ENCODE measurements at regions not wholly inside any gene's neighbourhood (a gene's known extent, or its start where the extent isn't known, plus 50 kb on each side); places are given as distances from the start of the nearest gene placed in this dataset.

GRCh38 chr9:89745601-89746376 is 141.0 kb downstream of the GADD45G start:
- H3K4me1 ChIP-seq (ENCODE audit: control insufficient read depth, extremely low read depth, insufficient read depth, low read length): peaks cover 4% of the 10 kb centered on the region
- FAIRE-seq (no peak), DNase-seq (ENCODE audit: low read depth, low spot score) (no peak)
- H3K27me3 ChIP-seq (ENCODE audit: control insufficient read depth, extremely low read depth, insufficient read depth, low read length): no peaks in the 10 kb centered on the region
- no peaks in the 10 kb centered on the region for H3K36me3 ChIP-seq (ENCODE audit: control insufficient read depth in 2 of 2, extremely low read depth in 1 of 2, insufficient read depth in 2 of 2, low read length in 2 of 2)
- no peak overlapping the region for H3K4me3 ChIP-seq (ENCODE audit: control insufficient read depth in 2 of 3, extremely low read depth in 1 of 3, insufficient read depth in 2 of 3, low read depth in 1 of 3, low read length in 3 of 3)
- no peaks in the 10 kb centered on the region for H4K20me1 ChIP-seq (ENCODE audit: control insufficient read depth, extremely low read depth, insufficient read depth, low read length)
- H3K27ac ChIP-seq (ENCODE audit: control insufficient read depth, insufficient read depth, low read length): no peak overlapping the region
- no peak for TF ChIP-seq EZH2 (IDR thresholded peaks at IDR 0.05; ENCODE audit: low read length)
- TF ChIP-seq, protein P1, sequence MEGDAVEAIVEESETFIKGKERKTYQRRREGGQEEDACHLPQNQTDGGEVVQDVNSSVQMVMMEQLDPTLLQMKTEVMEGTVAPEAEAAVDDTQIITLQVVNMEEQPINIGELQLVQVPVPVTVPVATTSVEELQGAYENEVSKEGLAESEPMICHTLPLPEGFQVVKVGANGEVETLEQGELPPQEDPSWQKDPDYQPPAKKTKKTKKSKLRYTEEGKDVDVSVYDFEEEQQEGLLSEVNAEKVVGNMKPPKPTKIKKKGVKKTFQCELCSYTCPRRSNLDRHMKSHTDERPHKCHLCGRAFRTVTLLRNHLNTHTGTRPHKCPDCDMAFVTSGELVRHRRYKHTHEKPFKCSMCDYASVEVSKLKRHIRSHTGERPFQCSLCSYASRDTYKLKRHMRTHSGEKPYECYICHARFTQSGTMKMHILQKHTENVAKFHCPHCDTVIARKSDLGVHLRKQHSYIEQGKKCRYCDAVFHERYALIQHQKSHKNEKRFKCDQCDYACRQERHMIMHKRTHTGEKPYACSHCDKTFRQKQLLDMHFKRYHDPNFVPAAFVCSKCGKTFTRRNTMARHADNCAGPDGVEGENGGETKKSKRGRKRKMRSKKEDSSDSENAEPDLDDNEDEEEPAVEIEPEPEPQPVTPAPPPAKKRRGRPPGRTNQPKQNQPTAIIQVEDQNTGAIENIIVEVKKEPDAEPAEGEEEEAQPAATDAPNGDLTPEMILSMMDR (optimal IDR thresholded peaks at IDR 0.05 in 1 of 3, IDR thresholded peaks at IDR 0.05 in 1 of 3, conservative IDR thresholded peaks at IDR 0.05 in 1 of 3; ENCODE audit: extremely low read depth in 1 of 3, insufficient read depth in 2 of 3, low read length in 3 of 3): no peak
- no peak overlapping the region for H3K9ac ChIP-seq (ENCODE audit: control insufficient read depth, extremely low read depth, insufficient read depth, low read length)
- no peaks in the 10 kb centered on the region for H3K9me1 ChIP-seq (ENCODE audit: control insufficient read depth, extremely low read depth, insufficient read depth, low read length)
- peaks cover 11% of the 10 kb centered on the region for H3K9me3 ChIP-seq (ENCODE audit: control insufficient read depth, low read depth, low read length)
- H3K4me2 ChIP-seq (ENCODE audit: control insufficient read depth, extremely low read depth, insufficient read depth, low read depth, low read length): no peak overlapping the region
- H3K79me2 ChIP-seq (ENCODE audit: control insufficient read depth, insufficient read depth, low read length): no peaks in the 10 kb centered on the region
- dilution Hi-C loops (cut with MboI; ENCODE audit: extremely low pct_ligation_motif_present, low sequenced_read_pairs): no loop called here
- H2AFZ ChIP-seq (ENCODE audit: control insufficient read depth, low read length): no peak overlapping the region

GRCh38 chr9:89746385-89747116 is 141.7 kb downstream of the GADD45G start:
- Histone ChIP-seq H4K20me1 (ENCODE audit: control insufficient read depth, extremely low read depth, insufficient read depth, low read length) (no peaks in the 10 kb centered on the region), H3K27me3 (ENCODE audit: control insufficient read depth, extremely low read depth, insufficient read depth, low read length) (no peaks in the 10 kb centered on the region), H3K36me3 (ENCODE audit: control insufficient read depth in 2 of 2, extremely low read depth in 1 of 2, insufficient read depth in 2 of 2, low read length in 2 of 2) (no peaks in the 10 kb centered on the region), H3K4me2 (ENCODE audit: control insufficient read depth, extremely low read depth, insufficient read depth, low read depth, low read length) (no peak overlapping the region), H3K9ac (ENCODE audit: control insufficient read depth, extremely low read depth, insufficient read depth, low read length) (no peak overlapping the region), H3K79me2 (ENCODE audit: control insufficient read depth, insufficient read depth, low read length) (no peaks in the 10 kb centered on the region), H3K4me3 (ENCODE audit: control insufficient read depth in 2 of 3, extremely low read depth in 1 of 3, insufficient read depth in 2 of 3, low read depth in 1 of 3, low read length in 3 of 3) (no peak overlapping the region), H3K4me1 (ENCODE audit: control insufficient read depth, extremely low read depth, insufficient read depth, low read length) (peaks cover 4% of the 10 kb centered on the region), H3K27ac (ENCODE audit: control insufficient read depth, insufficient read depth, low read length) (no peak overlapping the region), H3K9me1 (ENCODE audit: control insufficient read depth, extremely low read depth, insufficient read depth, low read length) (no peaks in the 10 kb centered on the region), H2AFZ (ENCODE audit: control insufficient read depth, low read length) (no peak overlapping the region), H3K9me3 (ENCODE audit: control insufficient read depth, low read depth, low read length) (peaks cover 11% of the 10 kb centered on the region)
- dilution Hi-C loops (cut with MboI; ENCODE audit: extremely low pct_ligation_motif_present, low sequenced_read_pairs): no loop called here
- DNase-seq (ENCODE audit: low read depth, low spot score): no peak
- TF ChIP-seq, protein P1 (optimal IDR thresholded peaks at IDR 0.05 in 1 of 3, IDR thresholded peaks at IDR 0.05 in 1 of 3, conservative IDR thresholded peaks at IDR 0.05 in 1 of 3; ENCODE audit: extremely low read depth in 1 of 3, insufficient read depth in 2 of 3, low read length in 3 of 3): no peak
- TF ChIP-seq EZH2 (IDR thresholded peaks at IDR 0.05; ENCODE audit: low read length): no peak
- FAIRE-seq: no peak

Measured in keratinocyte (primary cell).